Sigmoid colon (tissue), 6 donors: ENCODE measurements at regions not wholly inside any gene's neighbourhood (a gene's known extent, or its start where the extent isn't known, plus 50 kb on each side); places are given as distances from the start of the nearest gene placed in this dataset.

ENCODE experiments used
- DNase-seq: peaks from one replicate; pipeline ENCODE4 v3.0.0-alpha.2; 2019
- H3K27ac ChIP-seq, 4 donors: fragments of 200-600 bp; sonication (generic); one replicate each; pipeline ENCODE4 v1.5.1; 2016 to 2019; ENCODE audit warnings: mild to moderate bottlenecking in 1 of 4
- H3K27me3 ChIP-seq, 3 donors: fragments of 200-600 bp; sonication (generic); one replicate each; pipeline ENCODE4 v1.5.1; 2019; ENCODE audit warnings: mild to moderate bottlenecking in 1 of 3
- H3K36me3 ChIP-seq, 4 donors: fragments of 200-600 bp; sonication (generic); one replicate each; pipeline ENCODE4 v1.5.1; 2016 to 2019
- H3K4me1 ChIP-seq, 4 donors: fragments of 200-600 bp; sonication (generic); one replicate each; pipeline ENCODE4 v1.5.1; 2017 to 2019
- H3K4me3 ChIP-seq, 4 donors: fragments of 200-600 bp; sonication (generic); one replicate each; pipeline ENCODE4 v1.5.1; 2017 to 2019; ENCODE audit warnings: mild to moderate bottlenecking in 2 of 4, moderate library complexity in 1 of 4
- H3K9me3 ChIP-seq, 4 donors: fragments of 200-600 bp in 3 of 4; sonication (generic) in 3 of 4; one replicate each; pipeline versions ENCODE4 v1.5.1 to v1.6.1; 2013 to 2019
- EP300 ChIP-seq, 4 donors: sonication (generic); formaldehyde crosslinking; IDR thresholded peaks; one replicate each; pipeline ENCODE4 v1.6.1; 2017; ENCODE audit warnings: antibody characterized with exemption in 4 of 4
- POLR2A ChIP-seq, 2 donors: fragments of 450-650 bp; IDR thresholded peaks; one replicate each; pipeline ENCODE4 v1.6.1; 2016; ENCODE audit warnings: antibody characterized with exemption in 2 of 2, mild to moderate bottlenecking in 2 of 2, moderate library complexity in 2 of 2
- POLR2AphosphoS5 ChIP-seq, 4 donors: sonication (generic); formaldehyde crosslinking; IDR thresholded peaks; one replicate each; pipeline ENCODE4 v1.6.1; 2017; ENCODE audit warnings: antibody characterized with exemption in 4 of 4
- WGBS, 2 donors: extraction: QIAGEN DNeasy Blood & Tissue Kit; methylation state at CpG; one replicate each; pipeline ENCODE4 v1.1.7; 2013; 5-methylcytosine and 5-hydroxymethylcytosine counted together
- intact Hi-C: fragments of 100-400 bp; cut with DNase I; formaldehyde crosslinking; loops from one replicate; pipeline ENCODE4 v1.15.1; 2023
- TF ChIP-seq, protein P1 (sequence below), 4 experiments: fragments of 450-650 bp in 3 of 4; fragments of 200-600 bp in 1 of 4; IDR thresholded peaks; one replicate each; pipeline ENCODE4 v1.5.1; 2016 to 2019; ENCODE audit warnings: antibody characterized with exemption in 4 of 4, mild to moderate bottlenecking in 3 of 4, moderate library complexity in 2 of 4
- donor health status: healthy with polysubstance abuse.
- donor health status: healthy.

DNA sequence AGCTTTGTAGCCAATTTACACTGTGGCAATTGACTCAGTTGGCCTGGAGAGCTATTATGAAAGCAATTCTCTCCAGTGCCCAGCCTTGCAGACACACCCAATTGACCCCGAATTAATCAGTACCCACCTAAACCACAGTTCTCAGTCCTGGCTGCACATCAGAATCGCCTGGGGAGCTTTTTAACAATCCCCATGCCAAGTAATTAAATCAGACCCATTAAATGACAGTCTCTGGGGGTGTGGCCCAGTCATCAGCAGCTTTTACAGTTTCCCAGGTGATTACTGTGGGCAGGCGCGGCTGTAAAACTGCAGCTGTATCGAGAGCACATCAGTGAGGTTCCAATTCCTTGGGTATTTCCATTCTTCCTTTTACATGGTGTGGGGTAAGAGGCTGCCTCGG, 460.9 kb upstream of the FAT1 start:
- intact Hi-C loops, result no loop called here

DNA sequence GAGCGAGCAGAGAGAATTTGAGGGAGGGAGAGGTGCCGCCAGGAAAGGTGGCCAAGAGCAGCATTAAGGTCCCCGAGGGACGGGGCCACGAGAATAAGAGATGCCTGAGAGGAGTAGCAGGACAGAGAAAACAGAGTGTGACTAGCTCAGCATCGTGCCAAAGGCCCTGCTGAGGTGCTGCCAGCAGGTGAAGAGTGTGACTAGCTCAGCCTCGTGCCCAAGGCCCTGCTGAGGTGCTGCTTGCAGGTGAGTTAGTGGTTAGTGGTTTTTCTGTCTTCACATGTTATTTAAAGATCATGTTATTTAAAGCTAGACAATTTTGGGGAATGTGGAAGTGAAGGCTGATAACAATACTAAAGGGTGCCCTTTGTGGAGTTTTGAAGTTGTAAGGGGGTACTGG, 464.5 kb upstream of the FAT1 start:
- Histone ChIP-seq H3K27ac (no peak overlapping the region), H3K36me3 (no peaks in the 10 kb centered on the region), H3K4me1 (no peaks in the 10 kb centered on the region), H3K27me3 (no peaks in the 10 kb centered on the region), H3K9me3 (no peaks in the 10 kb centered on the region), H3K4me3 (no peak overlapping the region)
- 71 to 78% methylated on average over 7 of the region's 7 CpGs for WGBS, 2 donors
- TF ChIP-seq POLR2A (IDR thresholded peaks at IDR 0.05) (no peak), POLR2AphosphoS5 (IDR thresholded peaks at IDR 0.05) (no peak), EP300 (IDR thresholded peaks at IDR 0.05) (no peak)
- TF ChIP-seq, protein P1, sequence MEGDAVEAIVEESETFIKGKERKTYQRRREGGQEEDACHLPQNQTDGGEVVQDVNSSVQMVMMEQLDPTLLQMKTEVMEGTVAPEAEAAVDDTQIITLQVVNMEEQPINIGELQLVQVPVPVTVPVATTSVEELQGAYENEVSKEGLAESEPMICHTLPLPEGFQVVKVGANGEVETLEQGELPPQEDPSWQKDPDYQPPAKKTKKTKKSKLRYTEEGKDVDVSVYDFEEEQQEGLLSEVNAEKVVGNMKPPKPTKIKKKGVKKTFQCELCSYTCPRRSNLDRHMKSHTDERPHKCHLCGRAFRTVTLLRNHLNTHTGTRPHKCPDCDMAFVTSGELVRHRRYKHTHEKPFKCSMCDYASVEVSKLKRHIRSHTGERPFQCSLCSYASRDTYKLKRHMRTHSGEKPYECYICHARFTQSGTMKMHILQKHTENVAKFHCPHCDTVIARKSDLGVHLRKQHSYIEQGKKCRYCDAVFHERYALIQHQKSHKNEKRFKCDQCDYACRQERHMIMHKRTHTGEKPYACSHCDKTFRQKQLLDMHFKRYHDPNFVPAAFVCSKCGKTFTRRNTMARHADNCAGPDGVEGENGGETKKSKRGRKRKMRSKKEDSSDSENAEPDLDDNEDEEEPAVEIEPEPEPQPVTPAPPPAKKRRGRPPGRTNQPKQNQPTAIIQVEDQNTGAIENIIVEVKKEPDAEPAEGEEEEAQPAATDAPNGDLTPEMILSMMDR (IDR thresholded peaks at IDR 0.05), result no peak
- intact Hi-C loops, result no loop called here
- DNase-seq, result no peak

More for the DNA sequence above, 460.9 kb upstream of the FAT1 start:
- TF ChIP-seq EP300 (IDR thresholded peaks at IDR 0.05), result no peak
- TF ChIP-seq POLR2A (IDR thresholded peaks at IDR 0.05), result no peak
- TF ChIP-seq, protein P1 (IDR thresholded peaks at IDR 0.05), result no peak
- TF ChIP-seq POLR2AphosphoS5 (IDR thresholded peaks at IDR 0.05), result no peak
- H3K36me3 ChIP-seq, result no peaks in the 10 kb centered on the region
- peaks cover 0 to 2% (median 0%) of the 10 kb centered on the region in 4 donors for H3K4me1 ChIP-seq
- H3K27me3 ChIP-seq, result no peaks in the 10 kb centered on the region
- H3K27ac ChIP-seq, result no peak overlapping the region
- WGBS, 2 donors, result 19 to 63% methylated on average over 6 of the region's 6 CpGs
- H3K9me3 ChIP-seq, result no peaks in the 10 kb centered on the region
- DNase-seq, result no peak
- no peak overlapping the region for H3K4me3 ChIP-seq

DNA sequence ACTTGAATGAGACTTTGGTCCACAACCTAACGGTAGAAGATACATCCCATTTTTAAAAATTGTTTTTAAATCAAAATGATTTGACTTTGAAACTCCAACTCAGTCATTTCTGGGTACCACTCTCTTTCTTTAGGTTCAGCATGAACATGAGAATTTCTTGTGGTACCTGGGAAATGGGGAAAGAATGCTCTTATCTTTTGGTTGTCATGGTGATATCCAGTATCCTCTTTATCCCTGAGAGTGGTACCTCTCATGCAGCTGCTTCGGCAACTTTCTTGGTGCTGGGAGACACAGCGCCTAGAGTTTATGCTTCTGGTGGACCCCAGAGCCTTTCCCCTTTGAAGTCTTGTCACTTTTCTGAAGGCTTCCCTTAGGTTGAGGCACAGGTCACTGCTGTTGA, 465.1 kb upstream of the FAT1 start:
- no peaks in the 10 kb centered on the region for H3K9me3 ChIP-seq
- intact Hi-C loops, result no loop called here
- H3K4me1 ChIP-seq, result no peaks in the 10 kb centered on the region
- H3K36me3 ChIP-seq, result no peaks in the 10 kb centered on the region
- H3K27me3 ChIP-seq, result no peaks in the 10 kb centered on the region
- TF ChIP-seq POLR2A (IDR thresholded peaks at IDR 0.05) (no peak), POLR2AphosphoS5 (IDR thresholded peaks at IDR 0.05) (no peak), EP300 (IDR thresholded peaks at IDR 0.05) (no peak)
- TF ChIP-seq, protein P1 (IDR thresholded peaks at IDR 0.05), result no peak
- no peak overlapping the region for H3K27ac ChIP-seq
- no peak overlapping the region for H3K4me3 ChIP-seq
- WGBS, 2 donors, result 92 to 97% methylated on average over 3 of the region's 3 CpGs
- no peak for DNase-seq

DNA sequence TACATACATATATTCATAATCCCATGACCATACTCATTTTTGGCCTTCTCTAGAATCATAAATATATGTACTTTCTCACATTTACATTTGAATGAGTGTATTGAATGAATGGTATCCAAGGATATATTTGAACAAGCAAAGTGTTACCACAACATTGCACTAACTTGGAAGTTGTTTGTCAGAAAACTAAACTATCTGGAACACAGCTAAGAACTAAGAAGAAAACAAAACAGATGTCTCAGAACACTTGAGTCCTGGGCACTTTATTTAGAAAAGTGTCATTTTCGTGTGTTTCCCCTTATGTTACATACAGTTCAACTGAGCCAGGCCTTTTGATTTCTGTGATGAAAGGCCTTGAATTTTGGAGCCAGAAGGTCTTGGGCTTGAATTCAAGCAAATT, 466.7 kb upstream of the FAT1 start:
- 67 to 70% methylated on average over 1 of the region's 1 CpG for whole genome bisulfite sequencing, 2 donors
- Histone ChIP-seq H3K9me3 (no peaks in the 10 kb centered on the region), H3K4me3 (no peak overlapping the region), H3K27me3 (no peaks in the 10 kb centered on the region), H3K27ac (no peak overlapping the region), H3K4me1 (no peaks in the 10 kb centered on the region), H3K36me3 (no peaks in the 10 kb centered on the region)
- intact Hi-C loops, result no loop called here
- no peak for DNase-seq
- TF ChIP-seq POLR2A (IDR thresholded peaks at IDR 0.05), result no peak
- no peak for TF ChIP-seq EP300 (IDR thresholded peaks at IDR 0.05)
- TF ChIP-seq POLR2AphosphoS5 (IDR thresholded peaks at IDR 0.05), result no peak

DNA sequence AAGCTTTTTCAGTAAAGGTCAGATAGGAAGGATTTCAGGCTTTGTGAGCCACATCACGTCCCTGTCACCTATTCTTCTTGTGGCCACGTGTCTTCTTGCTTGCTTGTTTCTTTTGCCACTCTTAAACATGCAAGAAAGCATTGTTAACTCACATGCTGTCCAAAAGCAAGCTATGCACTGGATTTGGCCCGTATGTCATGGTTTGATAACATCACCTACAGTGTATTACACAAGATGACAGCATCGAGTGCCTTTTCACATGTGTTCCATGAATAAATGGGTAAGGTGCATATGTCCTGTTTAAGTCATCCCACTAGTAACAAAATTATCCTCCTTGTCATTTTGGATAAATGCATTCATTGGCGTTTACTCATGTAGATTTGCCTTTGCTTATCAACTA, 468.0 kb upstream of the FAT1 start:
- no peak for TF ChIP-seq EP300 (IDR thresholded peaks at IDR 0.05)
- no peak for TF ChIP-seq POLR2A (IDR thresholded peaks at IDR 0.05)
- TF ChIP-seq, protein P1 (IDR thresholded peaks at IDR 0.05), result no peak
- no peak for TF ChIP-seq POLR2AphosphoS5 (IDR thresholded peaks at IDR 0.05)
- WGBS, 2 donors, result 84 to 88% methylated on average over 5 of the region's 5 CpGs

More for the DNA sequence above, 468.0 kb upstream of the FAT1 start:
- Histone ChIP-seq H3K27me3 (no peaks in the 10 kb centered on the region), H3K27ac (no peak overlapping the region), H3K9me3 (no peaks in the 10 kb centered on the region), H3K4me3 (no peak overlapping the region), H3K36me3 (no peaks in the 10 kb centered on the region), H3K4me1 (no peaks in the 10 kb centered on the region)
- DNase-seq, result no peak
- intact Hi-C loops, result no loop called here
